Ovary (tissue), 3 donors: ENCODE measurements at regions not wholly inside any gene's neighbourhood (a gene's known extent, or its start where the extent isn't known, plus 50 kb on each side); places are given as distances from the start of the nearest gene placed in this dataset.

ENCODE experiments used
- CTCF ChIP-seq, 3 donors: fragments of 450-650 bp in 2 of 3; fragments of 200-600 bp in 1 of 3; IDR thresholded peaks; one replicate each; pipeline versions ENCODE4 v1.5.1 to v1.8.0; 2016 to 2022; ENCODE audit warnings: antibody characterized with exemption in 3 of 3, mild to moderate bottlenecking in 1 of 3
- EP300 ChIP-seq: sonication (generic); formaldehyde crosslinking; IDR thresholded peaks from one replicate; pipeline ENCODE4 v1.6.1; 2017; ENCODE audit warnings: antibody characterized with exemption
- POLR2A ChIP-seq: fragments of 450-650 bp; IDR thresholded peaks from one replicate; pipeline ENCODE4 v1.6.1; 2017; ENCODE audit warnings: antibody characterized with exemption, mild to moderate bottlenecking, moderate library complexity
- donor health status: DM: no; HTN: no; CAD: no.

GRCh38 chr6:91560409-91560808 is 973.5 kb upstream of the MAP3K7 start:
- TF ChIP-seq CTCF (IDR thresholded peaks at IDR 0.05) (no peak), POLR2A (no peak), EP300 (no peak)
